PC-3 (cell line): ENCODE measurements at regions not wholly inside any gene's neighbourhood (a gene's known extent, or its start where the extent isn't known, plus 50 kb on each side); places are given as distances from the start of the nearest gene placed in this dataset.

Source experiments
- CTCF ChIP-seq: fragments of 300-600 bp; sonication (generic); conservative IDR thresholded peaks from 2 replicates; pipeline ENCODE4 v1.5.1; 2017; ENCODE audit warnings: antibody characterized with exemption, low read depth, mild to moderate bottlenecking, low read length
- EZH2 ChIP-seq: fragments of 300-600 bp; sonication (generic); IDR thresholded peaks from one replicate; pipeline ENCODE4 v1.6.1; 2017; ENCODE audit warnings: antibody characterized with exemption, mild to moderate bottlenecking, low read length; ENCODE audit not compliant: unreplicated experiment
- EZH2phosphoT487 ChIP-seq: fragments of 300-600 bp; sonication (generic); IDR thresholded peaks from 2 replicates; pipeline ENCODE4 v1.6.1; 2018; ENCODE audit warnings: mild to moderate bottlenecking, antibody characterized with exemption, low read length, borderline replicate concordance

- TF ChIP-seq CTCF (no peak), EZH2phosphoT487 (no peak), EZH2 (no peak)
These were observed 553.9 kb downstream of the SPRY1 start for GRCh38 chr4:123950530-123950929.
